HCT116 (cell line): ENCODE measurements at regions not wholly inside any gene's neighbourhood (a gene's known extent, or its start where the extent isn't known, plus 50 kb on each side); places are given as distances from the start of the nearest gene placed in this dataset.

Experiments used
- ATAC-seq: fragments of 200-7000 bp; cut with Tn5 transposase; 2 replicates; pipeline ENCODE4 v1.9.1; 2020; ENCODE audit warnings: mild to moderate bottlenecking, moderate library complexity
- BruUV-seq: library from RNA; stranded (reverse); fragments of 400-500 nt; replicated peaks from 2 replicates; lab custom pipeline; 2021; lab: Mats Ljungman, UMichigan
- CTCF ChIA-PET: fragments of 300-600 bp; sonication (Branson Sonifier 250); formaldehyde crosslinking; loops from one replicate; lab custom pipeline; 2021; ENCODE audit warnings: antibody characterized with exemption; lab: Charles Lee
- POLR2A ChIA-PET: fragments of 300-600, 350-600 bp; sonication (Branson Sonifier 250); formaldehyde crosslinking; loops from one replicate; lab custom pipeline; 2021; ENCODE audit warnings: antibody characterized with exemption; lab: Charles Lee
- RAD21 ChIA-PET, 2 experiments: fragments of 300-600 bp; sonication (Branson Sonifier 250); formaldehyde crosslinking; loops; one replicate each; lab custom pipeline; 2023; ENCODE audit warnings: low total read pairs in 2 of 2; ENCODE audit not compliant: uncharacterized antibody in 2 of 2, unreplicated experiment in 2 of 2, low non-redundant PET in 1 of 2; lab: Charles Lee
- DNase-seq: peaks from one replicate; pipeline ENCODE4 v3.0.0-alpha.2; 2010; ENCODE audit warnings: low read depth, low spot score
- H2AFZ ChIP-seq: fragments of 200-600 bp; shearing (Covaris generic), sonication (generic); 2 replicates; pipeline ENCODE4 v1.6.1; 2017; ENCODE audit warnings: low read depth, mixed run types, mixed read lengths, antibody characterized with exemption, low read length; ENCODE audit not compliant: poor library complexity, severe bottlenecking
- H3K27ac ChIP-seq: 2 replicates; pipeline ENCODE4 v1.5.1; 2012; ENCODE audit warnings: low read depth, low read length
- H3K27me3 ChIP-seq: fragments of 200-600 bp; sonication (generic); 2 replicates; pipeline ENCODE4 v1.6.1; 2016; ENCODE audit warnings: mixed run types, low read length, mixed read lengths; ENCODE audit not compliant: insufficient read depth
- H3K36me3 ChIP-seq, 2 experiments: fragments of 200-500 bp in 1 of 2; fragments of 200-600 bp in 1 of 2; sonication (Bioruptor generic) in 1 of 2; sonication (generic) in 1 of 2; 2 replicates each; pipeline versions ENCODE4 v1.5.1 to v1.6.1; 2014 to 2016; ENCODE audit warnings: low read length in 2 of 2, inconsistent platforms in 1 of 2, mixed read lengths in 1 of 2, mixed run types in 1 of 2; ENCODE audit not compliant: insufficient read depth in 2 of 2, control insufficient read depth in 1 of 2
- H3K4me1 ChIP-seq, 2 experiments: fragments of 200-600 bp in 1 of 2; sonication (generic) in 1 of 2; 2 replicates each; pipeline versions ENCODE4 v1.5.1 to v1.6.1; 2012 to 2017; ENCODE audit warnings: low read length in 2 of 2, inconsistent platforms in 1 of 2, mild to moderate bottlenecking in 1 of 2, mixed read lengths in 1 of 2, mixed run types in 1 of 2, moderate library complexity in 1 of 2; ENCODE audit not compliant: insufficient read depth in 2 of 2, control insufficient read depth in 1 of 2
- H3K4me2 ChIP-seq: fragments of 200-600 bp; sonication (generic); 2 replicates; pipeline ENCODE4 v1.6.1; 2017; ENCODE audit warnings: mixed run types, low read length, mixed read lengths
- H3K4me3 ChIP-seq, 2 experiments: fragments of 200-600 bp in 1 of 2; sonication (generic) in 1 of 2; replicated peaks in 1 of 2; 2 replicates each; pipeline ENCODE4 v1.5.1; 2011 to 2016; ENCODE audit warnings: low read length in 2 of 2, control low read depth in 1 of 2, low read depth in 1 of 2, mild to moderate bottlenecking in 1 of 2, mixed read lengths in 1 of 2, mixed run types in 1 of 2
- H3K79me2 ChIP-seq: fragments of 200-600 bp; sonication (generic); 2 replicates; pipeline ENCODE4 v1.6.1; 2017; ENCODE audit warnings: mild to moderate bottlenecking, mixed run types, low read length, moderate library complexity, mixed read lengths; ENCODE audit not compliant: insufficient read depth
- H3K9ac ChIP-seq: fragments of 200-600 bp; sonication (generic); 2 replicates; pipeline ENCODE4 v1.6.1; 2016; ENCODE audit warnings: low read length, mixed read lengths
- H3K9me2 ChIP-seq: fragments of 200-600 bp; sonication (generic), shearing (Covaris generic); 2 replicates; pipeline ENCODE4 v1.6.1; 2017; ENCODE audit warnings: mixed run types, mild to moderate bottlenecking, moderate library complexity; ENCODE audit not compliant: insufficient read depth
- H3K9me3 ChIP-seq, 2 experiments: fragments of 200-500 bp in 1 of 2; fragments of 200-600 bp in 1 of 2; sonication (Bioruptor generic) in 1 of 2; sonication (generic) in 1 of 2; 2 replicates each; pipeline ENCODE4 v1.6.1; 2014 to 2017; ENCODE audit warnings: low read length in 2 of 2, mixed read lengths in 2 of 2, inconsistent platforms in 1 of 2, low read depth in 1 of 2, mild to moderate bottlenecking in 1 of 2, mixed run types in 1 of 2, moderate library complexity in 1 of 2; ENCODE audit not compliant: control insufficient read depth in 1 of 2, insufficient read depth in 1 of 2
- H4K20me1 ChIP-seq: fragments of 200-600 bp; sonication (generic), shearing (Covaris generic); 2 replicates; pipeline ENCODE4 v1.6.1; 2017; ENCODE audit warnings: mixed run types, mild to moderate bottlenecking, moderate library complexity; ENCODE audit not compliant: insufficient read depth
- CBX3 ChIP-seq: IDR thresholded peaks from 2 replicates; pipeline ENCODE4 v1.6.1; 2012; ENCODE audit warnings: low read depth
- CEBPB ChIP-seq: IDR thresholded peaks from 2 replicates; pipeline ENCODE4 v1.6.1; 2012; ENCODE audit warnings: low read depth
- ELF1 ChIP-seq: IDR thresholded peaks from 2 replicates; pipeline ENCODE4 v1.6.1; 2012; ENCODE audit warnings: low read depth, borderline replicate concordance
- EZH2 ChIP-seq: fragments of 200-600 bp; sonication (generic); IDR thresholded peaks from 2 replicates; pipeline ENCODE4 v1.6.1; 2017; ENCODE audit warnings: antibody characterized with exemption, mixed run types
- EZH2phosphoT487 ChIP-seq: fragments of 200-600 bp; IDR thresholded peaks from 2 replicates; pipeline ENCODE4 v1.6.1; 2018; ENCODE audit warnings: antibody characterized with exemption, borderline replicate concordance
- JUND ChIP-seq: IDR thresholded peaks from 2 replicates; pipeline ENCODE4 v1.6.1; 2012
- POLR2AphosphoS5 ChIP-seq: IDR thresholded peaks from 2 replicates; pipeline ENCODE4 v1.6.1; 2011; ENCODE audit warnings: mild to moderate bottlenecking, low read depth, low read length, moderate library complexity
- RAD21 ChIP-seq: IDR thresholded peaks from 2 replicates; pipeline ENCODE4 v1.6.1; 2012; ENCODE audit warnings: low read depth, mild to moderate bottlenecking
- REST ChIP-seq: IDR thresholded peaks from 2 replicates; pipeline ENCODE4 v1.6.1; 2012; ENCODE audit warnings: low read depth
- SIN3A ChIP-seq: IDR thresholded peaks from 2 replicates; pipeline ENCODE4 v1.6.1; 2012; ENCODE audit warnings: low read depth
- SP1 ChIP-seq: IDR thresholded peaks from 2 replicates; pipeline ENCODE4 v1.6.1; 2012; ENCODE audit warnings: low read depth
- SRF ChIP-seq: IDR thresholded peaks from 2 replicates; pipeline ENCODE4 v1.6.1; 2012; ENCODE audit warnings: low read depth
- YY1 ChIP-seq: IDR thresholded peaks from 2 replicates; pipeline ENCODE4 v1.6.1; 2011; ENCODE audit warnings: low read length, low read depth, moderate library complexity, mild to moderate bottlenecking; ENCODE audit not compliant: insufficient replicate concordance; ENCODE audit errors: extremely low read depth
- ZFX ChIP-seq: fragments of 450-650 bp; IDR thresholded peaks from 2 replicates; pipeline ENCODE4 v1.6.1; 2017
- ZNF274 ChIP-seq: fragments of 200-500 bp; sonication (Bioruptor generic); IDR thresholded peaks from 2 replicates; pipeline ENCODE4 v1.6.1; 2014; ENCODE audit warnings: mild to moderate bottlenecking, low read depth, low read length, inconsistent platforms
- intact Hi-C: fragments of 100-400 bp; cut with micrococcal nuclease; formaldehyde crosslinking; loops from 2 replicates; pipeline ENCODE4 v1.10.0; 2022
- TF ChIP-seq, protein P1 (sequence below): IDR thresholded peaks from 2 replicates; pipeline ENCODE4 v1.6.1; 2012
- TF ChIP-seq, protein P2 (sequence below): IDR thresholded peaks from 2 replicates; pipeline ENCODE4 v1.6.1; 2012

DNA sequence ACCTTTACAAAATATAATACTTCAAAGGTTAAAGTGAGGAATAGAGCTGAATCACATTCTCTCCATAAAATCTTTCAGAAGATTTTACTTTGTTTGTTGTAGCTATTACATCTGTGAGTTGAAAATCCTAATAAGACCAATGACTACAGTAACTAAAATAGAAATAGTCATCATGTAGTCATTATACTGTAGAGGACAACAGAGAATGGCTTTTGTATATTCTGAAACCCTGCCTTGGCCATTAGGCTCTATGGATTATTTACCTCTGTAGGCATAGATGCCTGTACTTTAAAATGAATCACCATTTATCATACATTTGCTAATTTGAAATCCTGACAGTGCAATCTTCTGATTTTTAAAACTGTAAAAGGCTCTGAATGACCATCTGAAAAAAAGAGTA, 923.0 kb downstream of the REEP3 start:
- ChIA-PET POLR2A (no interaction called here), RAD21 (no interaction called here), CTCF (interaction anchor here (1.9 kb wide), 1 partner anchor 13 kb away, joined by 6 read pairs; no protein-coding TSS in a partner anchor)
- H2AFZ ChIP-seq: no peak overlapping the region
- H3K27me3 ChIP-seq: no peaks in the 10 kb centered on the region
- no peaks in the 10 kb centered on the region for H3K9me3 ChIP-seq
- no peak overlapping the region for H3K9ac ChIP-seq
- H3K4me3 ChIP-seq: no peak overlapping the region
- ATAC-seq: no peak
- no TSS peak for BruUV-seq
- H3K79me2 ChIP-seq: no peaks in the 10 kb centered on the region
- H3K36me3 ChIP-seq: no peaks in the 10 kb centered on the region
- H4K20me1 ChIP-seq: no peaks in the 10 kb centered on the region
- intact Hi-C loops: no loop called here
- H3K27ac ChIP-seq: no peak overlapping the region
- H3K9me2 ChIP-seq: no peaks in the 10 kb centered on the region
- H3K4me1 ChIP-seq: no peaks in the 10 kb centered on the region
- no peak overlapping the region for H3K4me2 ChIP-seq
- TF ChIP-seq JUND (no peak), POLR2AphosphoS5 (no peak), RAD21 (no peak), YY1 (no peak), SP1 (no peak), ZFX (no peak), SRF (no peak), ZNF274 (no peak), EZH2 (no peak), SIN3A (no peak), CBX3 (no peak), CEBPB (no peak), REST (no peak), ELF1 (no peak), EZH2phosphoT487 (no peak)
- TF ChIP-seq, protein P1, sequence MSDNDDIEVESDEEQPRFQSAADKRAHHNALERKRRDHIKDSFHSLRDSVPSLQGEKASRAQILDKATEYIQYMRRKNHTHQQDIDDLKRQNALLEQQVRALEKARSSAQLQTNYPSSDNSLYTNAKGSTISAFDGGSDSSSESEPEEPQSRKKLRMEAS: no peak
- TF ChIP-seq, protein P2, sequence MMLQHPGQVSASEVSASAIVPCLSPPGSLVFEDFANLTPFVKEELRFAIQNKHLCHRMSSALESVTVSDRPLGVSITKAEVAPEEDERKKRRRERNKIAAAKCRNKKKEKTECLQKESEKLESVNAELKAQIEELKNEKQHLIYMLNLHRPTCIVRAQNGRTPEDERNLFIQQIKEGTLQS: no peak
- no peak for DNase-seq
